GM21390 (cell line): ENCODE measurements at regions not wholly inside any gene's neighbourhood (a gene's known extent, or its start where the extent isn't known, plus 50 kb on each side); places are given as distances from the start of the nearest gene placed in this dataset.

ENCODE experiments used
- ATAC-seq: cut with Tn5 transposase; IDR thresholded peaks from one replicate; pipeline ENCODE4 v1.9.1; 2021; ENCODE audit not compliant: unreplicated experiment

DNA sequence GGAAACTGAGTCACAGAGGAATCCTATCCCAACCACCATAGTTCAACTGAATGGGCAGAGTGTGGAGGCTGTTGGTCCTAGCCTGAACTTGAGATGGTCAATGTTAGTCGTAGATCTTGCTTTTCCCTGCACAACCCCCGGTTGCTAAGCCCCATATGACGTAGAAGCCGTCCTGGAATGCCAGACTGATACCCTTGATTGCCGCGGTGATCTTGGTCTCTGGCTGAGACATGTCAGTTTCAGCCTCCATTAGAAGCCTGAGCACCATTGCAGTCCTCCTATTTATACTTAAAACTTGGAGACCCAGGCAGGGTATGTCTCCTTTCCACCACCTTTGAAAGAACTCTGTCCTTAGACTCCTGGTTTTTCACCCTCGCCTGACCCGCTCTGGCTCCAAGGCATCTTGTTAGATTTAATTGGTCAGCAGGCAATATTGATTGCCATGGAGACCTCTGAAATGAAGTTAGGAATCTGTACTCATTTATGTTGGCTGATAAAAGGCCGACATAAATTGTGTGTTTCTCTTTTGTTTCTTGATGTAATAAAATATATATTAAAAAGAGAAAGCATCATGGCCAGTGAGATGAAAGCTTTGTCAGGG is 53.4 kb downstream of the RPLP1 start:
- ATAC-seq = no peak

DNA sequence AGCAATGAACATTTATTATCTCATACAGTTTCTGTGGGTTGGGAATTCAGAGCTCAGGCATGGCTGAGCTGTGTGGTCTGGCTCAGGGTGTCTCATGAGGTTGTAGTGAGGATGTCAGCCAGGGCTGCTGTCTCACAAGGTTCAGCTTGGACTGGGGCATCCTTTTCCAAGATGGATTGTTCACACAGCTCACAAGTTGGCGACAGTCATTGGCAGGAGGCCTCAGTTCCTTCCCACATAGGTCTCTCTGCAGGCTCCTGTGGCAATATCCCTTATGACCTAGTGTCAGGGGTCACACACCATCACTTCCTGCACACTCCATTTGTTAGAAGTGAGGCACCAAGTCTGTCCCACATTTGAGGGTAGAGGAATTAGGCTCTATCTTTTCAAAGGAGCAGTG is 56.0 kb downstream of the RPLP1 start:
- ATAC-seq = no peak

DNA sequence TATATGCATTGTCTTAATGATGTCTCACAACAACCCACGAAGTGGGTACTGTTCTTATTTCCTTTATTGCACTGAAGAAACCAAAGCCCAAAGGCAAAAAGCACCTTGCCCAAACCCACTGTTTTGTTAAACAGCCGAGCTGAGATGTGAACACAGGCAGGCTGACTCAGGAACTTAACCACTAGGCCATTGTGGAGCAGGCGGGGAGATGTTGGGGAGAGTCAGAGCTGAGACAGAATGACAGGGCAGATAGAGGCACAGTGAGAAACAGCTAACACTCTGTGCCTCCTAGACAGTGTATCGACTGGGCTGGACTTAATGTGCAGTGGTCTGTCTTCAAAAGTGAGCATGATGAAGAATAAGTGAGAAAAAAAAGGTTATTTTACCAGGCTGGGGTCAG is 56.5 kb downstream of the RPLP1 start:
- no peak for ATAC-seq

DNA sequence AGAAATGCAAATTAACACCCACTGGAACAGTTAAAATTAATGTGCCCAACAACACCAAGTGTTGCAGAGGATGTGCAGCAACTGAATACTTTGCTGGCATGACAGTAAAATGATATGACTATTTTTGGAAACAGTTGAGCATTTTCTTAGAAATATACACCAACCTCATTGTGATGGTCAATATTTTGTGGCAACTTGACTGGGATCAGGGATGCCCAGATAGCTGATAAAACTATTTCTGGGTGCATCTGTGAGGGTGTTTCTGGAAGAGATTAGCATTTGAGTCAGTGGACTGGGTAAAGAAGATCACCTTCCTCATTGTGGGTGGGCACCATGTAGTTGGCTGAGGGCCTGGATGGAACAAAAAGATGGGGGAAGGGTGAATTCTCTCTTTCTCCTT is 57.9 kb downstream of the RPLP1 start:
- no peak for ATAC-seq

DNA sequence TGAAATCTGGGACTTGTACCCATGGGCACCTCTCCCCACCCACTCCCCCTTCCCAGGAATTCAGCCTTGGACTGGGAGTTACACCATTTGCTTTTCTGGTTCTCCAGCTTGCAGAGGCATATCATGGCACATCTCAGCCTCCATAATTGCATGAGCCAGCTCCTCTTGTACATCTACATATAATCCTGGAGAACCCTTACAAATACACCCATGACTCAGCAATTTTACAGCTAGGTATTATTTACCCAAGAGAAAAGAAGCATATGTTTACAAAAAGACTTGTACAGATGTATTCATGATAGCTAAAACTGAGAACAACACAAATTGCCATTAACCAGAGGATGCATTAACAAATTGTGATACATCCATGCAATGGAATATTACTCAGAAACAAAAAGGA is 58.4 kb downstream of the RPLP1 start:
- no peak for ATAC-seq

DNA sequence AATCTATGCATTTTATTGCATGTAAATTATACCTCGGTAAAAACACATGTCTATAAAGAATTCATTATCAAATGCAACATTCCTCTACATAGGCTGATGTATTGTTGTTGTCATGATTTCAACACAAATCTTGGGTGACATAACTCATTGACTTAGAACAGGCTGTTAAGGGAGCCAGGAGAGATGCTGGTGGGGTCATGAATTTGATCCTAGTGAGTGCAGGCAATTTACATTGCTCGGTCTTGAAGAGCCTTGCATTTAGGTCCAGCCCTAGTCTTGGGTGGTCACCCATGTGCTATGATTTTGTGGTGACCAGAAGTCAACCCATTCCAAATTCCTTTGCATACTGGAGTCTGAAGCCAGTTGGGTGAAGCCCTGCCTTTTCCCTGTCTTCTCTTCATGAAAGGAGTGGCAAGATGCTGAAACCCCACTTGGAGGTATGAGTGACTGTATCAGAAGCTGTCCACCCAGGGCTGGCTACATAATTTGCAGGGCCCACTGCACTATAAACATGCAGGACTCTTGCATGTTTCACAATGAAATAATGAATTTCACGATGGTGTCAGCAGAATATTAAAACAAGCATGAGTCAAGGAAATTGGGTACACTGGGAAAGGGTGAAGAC is 59.2 kb downstream of the RPLP1 start:
- ATAC-seq = no peak

DNA sequence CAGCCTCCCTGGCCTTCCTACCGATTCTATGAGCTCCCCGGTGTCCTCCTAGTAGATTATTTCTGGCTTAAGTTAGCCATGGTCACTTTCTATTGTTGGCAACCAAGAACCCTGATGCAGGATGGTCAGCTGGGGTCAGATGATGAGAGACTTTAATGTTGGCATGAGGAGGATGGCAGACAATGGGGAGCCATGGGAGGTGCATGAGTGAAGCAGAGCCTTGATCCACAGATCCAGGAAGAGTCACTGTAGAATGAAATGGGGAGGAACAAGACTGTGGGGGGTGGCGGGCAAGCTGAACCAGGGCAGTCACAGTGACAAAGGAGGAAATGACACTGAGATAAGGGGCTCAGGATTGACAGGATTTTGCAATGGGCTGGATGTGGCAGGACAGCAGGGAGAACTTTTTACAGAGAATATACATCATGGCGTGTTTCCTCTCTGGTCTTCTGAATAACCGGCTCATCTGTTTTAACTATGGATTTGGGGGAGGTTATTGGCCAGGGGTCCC is 60.9 kb downstream of the RPLP1 start:
- ATAC-seq = no peak

DNA sequence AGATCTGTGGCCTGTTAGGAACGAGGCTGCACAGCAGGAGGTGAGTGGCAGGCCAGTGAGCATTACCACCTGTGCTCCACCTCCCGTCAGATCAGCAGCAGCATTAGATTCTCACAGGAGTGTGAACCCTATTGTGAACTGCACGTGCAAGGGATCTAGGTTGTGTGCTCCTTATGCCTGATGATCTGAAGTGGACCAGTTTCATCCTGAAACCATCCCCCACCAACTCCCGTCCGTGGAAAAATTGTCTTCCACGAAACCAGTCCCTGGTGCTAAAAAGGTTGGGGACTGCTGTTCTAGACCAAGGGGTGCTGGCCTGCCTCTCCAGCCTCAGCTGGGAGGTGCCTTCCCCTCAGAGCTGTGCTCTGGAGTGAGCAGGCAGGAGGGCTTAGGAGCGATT is 61.4 kb downstream of the RPLP1 start:
- no peak for ATAC-seq

DNA sequence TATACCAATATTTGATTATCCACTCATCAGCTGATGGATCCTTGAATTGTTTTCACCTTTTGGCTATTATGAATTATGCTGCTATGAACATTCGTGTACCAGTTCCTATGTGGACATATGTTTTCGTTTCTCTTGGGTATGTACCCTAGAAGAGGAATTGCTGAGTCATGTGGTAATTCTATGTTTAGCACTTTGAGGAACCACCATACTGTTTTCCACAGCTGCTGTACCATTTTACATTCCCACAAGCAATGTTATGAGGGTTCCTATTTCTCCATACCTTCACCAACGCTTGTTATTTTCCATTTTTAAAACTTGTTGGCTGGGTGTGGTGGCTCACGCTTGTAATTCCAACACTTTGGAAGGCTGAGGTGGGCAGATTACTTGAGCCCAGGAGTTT is 62.9 kb downstream of the RPLP1 start:
- no peak for ATAC-seq

DNA sequence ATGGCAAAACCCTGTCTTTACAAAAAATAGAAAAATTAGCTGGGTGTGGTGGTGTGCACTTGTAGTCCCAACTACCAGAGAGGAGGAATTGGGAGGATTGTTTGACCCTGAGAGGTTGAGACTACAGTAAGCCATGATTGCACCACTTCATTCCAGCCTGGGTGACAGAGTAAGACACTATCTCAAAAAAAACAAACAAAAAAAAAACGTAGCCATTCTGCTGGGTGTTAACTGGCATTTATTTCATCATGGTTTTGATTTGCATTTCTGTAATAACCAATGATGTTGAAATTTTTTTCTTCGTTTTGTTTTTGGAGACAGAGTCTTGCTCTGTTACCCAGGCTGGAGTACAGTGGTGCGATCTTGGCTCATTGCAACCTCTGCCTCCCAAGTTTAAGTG is 63.3 kb downstream of the RPLP1 start:
- ATAC-seq = no peak

DNA sequence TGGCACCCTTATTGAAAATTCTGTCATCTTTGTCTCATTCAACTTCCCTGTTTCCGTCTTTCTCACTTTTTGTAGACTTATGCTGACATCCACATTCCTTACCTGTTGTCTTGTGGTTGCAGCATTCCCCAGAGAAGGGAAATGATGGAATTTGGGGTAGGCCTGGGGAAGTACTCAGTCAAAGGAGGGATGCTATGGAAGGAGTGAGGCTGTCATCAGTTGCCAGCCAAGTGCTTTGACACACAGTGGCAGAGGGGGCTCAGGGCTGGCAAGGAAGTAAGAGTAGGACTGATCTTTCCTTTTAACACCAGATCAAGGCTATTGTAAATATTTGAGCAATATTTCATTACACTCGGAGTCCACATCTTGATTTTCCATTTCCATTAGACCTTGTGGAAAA is 64.4 kb downstream of the RPLP1 start:
- ATAC-seq = no peak

DNA sequence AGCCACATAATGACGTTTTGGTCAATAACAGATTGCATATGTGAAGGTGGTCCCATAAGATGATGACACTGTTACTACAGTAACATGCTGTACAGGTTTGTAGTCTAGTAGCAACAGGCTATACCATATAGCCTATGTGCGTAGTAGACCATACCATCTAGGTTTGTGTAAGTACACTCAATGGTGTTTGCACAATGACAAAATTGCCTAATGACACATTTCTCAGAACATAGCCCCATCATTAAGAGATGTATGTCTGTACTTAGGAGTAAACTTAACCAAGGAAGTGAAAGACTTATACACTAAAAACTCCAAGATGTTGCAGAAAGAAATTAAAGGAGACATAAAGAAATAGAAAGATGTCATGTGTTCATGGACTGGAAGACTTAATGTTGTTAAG is 66.2 kb downstream of the RPLP1 start:
- no peak for ATAC-seq

DNA sequence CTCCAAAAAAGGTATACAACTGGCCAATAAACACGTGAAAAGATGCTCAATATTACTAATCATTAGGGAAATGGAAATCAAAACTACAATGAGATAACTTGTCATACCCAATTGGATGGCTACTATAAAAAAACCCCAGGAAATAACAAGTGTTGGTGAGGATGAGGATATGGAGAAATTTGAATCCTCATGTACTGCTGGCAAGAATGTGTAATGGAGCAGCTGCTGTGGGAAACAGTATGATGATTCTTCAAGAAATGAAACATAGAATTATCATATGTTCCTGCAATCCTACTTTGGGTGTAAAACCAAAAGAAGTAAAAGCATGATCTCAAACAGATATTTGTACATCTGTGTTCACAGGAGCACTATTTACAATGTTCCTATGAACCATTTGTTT is 67.4 kb downstream of the RPLP1 start:
- no peak for ATAC-seq

DNA sequence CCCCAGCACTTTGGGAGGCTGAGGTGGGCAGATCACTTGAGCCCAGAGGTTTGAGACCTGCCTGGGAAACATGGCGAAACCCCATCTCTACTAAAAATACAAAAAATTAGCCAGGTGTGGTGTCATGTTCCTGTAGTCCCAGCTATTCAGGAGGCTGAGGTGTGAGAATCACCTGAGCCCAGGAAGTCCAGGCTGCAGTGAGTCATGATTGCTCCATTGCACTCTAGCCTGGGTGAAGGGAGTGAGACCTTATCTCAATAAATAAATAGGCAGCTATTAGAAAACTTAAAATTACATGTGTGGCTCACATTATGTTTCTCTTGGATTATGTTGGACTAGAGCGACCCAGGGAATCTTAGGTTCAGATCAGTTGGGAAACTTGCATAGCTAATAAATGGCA is 69.7 kb downstream of the RPLP1 start:
- no peak for ATAC-seq

DNA sequence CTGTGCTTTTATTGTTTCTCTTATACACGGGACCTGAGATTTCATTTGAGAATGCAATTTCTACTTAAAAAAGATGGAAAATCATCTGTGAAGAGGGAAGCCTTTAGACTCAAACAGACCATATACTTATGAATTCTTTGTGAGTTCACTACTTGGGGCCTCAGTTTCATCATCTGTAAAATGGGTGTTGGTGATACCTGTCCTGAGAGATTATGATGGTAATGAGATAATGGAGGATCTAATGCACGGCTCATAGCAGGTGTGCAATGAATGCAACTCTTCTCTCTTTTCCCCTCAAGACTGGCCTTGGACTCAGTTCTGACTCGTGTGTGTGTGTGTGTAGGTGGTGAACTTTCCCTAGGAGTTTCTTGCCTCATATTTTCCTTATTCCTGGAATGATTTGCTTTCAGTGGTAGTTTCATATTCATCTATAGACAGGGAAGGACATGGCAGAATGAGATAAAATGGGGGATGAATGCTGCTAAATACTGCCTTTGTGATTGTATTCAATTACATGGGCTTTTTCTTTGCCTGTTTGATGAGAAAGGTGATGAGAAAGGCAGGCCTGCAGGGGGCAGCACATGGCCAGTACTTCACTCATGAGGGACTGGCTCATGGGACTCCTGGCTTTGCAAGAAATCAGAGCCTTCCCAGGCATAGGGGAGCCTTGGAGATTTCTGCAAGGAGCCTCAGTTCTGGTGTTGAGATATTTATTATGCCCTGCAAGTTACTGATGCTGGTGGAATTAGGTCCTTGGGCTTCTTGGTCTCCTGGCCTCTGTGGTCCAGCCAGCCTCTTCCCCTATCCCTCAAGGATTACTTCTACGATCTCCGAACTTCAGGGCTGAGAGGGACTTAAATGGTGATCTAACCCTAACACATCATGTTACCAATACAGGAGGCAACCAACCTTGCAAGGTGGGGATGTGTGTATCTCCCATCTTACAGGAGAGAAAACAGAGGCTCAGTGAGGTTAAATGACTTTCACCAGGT is 70.7 kb downstream of the RPLP1 start:
- ATAC-seq = no peak

DNA sequence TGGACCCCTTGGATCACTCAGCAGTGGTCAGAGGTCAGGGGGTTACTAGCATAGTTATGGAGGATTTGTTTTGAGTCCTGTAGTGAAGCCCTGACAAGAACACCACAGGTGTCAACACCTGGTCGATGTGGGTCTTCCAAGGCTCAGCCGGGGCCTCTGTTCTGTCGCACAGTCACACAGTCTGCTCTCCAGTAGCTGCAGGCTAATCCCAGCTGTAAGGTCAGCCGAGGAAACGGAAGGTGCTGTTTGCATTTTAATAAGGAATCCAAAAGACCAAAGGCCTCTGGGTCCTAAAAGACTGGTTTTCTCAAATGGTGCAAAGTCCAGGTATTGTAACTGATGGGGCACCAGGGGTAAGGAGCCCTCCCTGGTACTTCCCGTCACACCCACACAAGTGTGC is 71.7 kb downstream of the RPLP1 start:
- ATAC-seq = no peak

DNA sequence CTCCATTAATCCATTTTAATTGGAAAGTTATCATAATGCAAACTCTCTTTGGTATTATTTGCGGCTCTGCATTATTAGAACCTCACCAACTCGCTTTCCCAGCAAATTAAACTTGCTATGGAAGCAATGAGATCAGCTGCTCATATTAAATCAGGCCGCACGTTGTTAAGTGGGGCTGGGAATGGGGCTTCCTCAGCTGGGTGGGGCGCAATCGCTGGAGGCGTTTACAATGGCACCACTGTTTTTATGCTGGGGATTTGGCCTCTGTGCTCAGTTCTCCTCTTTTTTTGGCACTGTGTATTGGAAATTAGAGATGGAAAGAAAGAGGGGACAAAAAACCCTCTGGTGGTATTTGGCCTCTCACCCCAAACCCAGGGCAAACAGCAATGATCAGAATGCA is 72.2 kb downstream of the RPLP1 start:
- no peak for ATAC-seq

DNA sequence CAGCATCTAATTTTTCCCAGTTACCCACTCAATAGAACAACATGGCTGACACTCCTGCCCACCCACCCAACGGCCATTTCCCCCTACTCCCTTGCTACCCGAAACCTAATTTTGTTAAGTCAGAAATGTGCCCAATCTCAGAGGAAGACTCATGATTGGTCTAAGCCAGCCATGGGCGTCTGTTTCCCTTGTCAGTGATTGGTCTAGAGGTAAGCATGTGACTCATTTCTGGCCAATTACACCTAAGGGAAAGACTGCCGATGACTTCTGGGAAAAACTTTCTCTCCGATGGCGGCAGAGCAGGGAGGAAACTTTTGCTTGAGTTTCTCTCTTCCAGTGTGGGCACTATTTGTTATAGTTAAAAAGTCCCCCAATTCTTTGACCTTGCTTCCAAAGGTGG is 72.9 kb downstream of the RPLP1 start:
- no peak for ATAC-seq

DNA sequence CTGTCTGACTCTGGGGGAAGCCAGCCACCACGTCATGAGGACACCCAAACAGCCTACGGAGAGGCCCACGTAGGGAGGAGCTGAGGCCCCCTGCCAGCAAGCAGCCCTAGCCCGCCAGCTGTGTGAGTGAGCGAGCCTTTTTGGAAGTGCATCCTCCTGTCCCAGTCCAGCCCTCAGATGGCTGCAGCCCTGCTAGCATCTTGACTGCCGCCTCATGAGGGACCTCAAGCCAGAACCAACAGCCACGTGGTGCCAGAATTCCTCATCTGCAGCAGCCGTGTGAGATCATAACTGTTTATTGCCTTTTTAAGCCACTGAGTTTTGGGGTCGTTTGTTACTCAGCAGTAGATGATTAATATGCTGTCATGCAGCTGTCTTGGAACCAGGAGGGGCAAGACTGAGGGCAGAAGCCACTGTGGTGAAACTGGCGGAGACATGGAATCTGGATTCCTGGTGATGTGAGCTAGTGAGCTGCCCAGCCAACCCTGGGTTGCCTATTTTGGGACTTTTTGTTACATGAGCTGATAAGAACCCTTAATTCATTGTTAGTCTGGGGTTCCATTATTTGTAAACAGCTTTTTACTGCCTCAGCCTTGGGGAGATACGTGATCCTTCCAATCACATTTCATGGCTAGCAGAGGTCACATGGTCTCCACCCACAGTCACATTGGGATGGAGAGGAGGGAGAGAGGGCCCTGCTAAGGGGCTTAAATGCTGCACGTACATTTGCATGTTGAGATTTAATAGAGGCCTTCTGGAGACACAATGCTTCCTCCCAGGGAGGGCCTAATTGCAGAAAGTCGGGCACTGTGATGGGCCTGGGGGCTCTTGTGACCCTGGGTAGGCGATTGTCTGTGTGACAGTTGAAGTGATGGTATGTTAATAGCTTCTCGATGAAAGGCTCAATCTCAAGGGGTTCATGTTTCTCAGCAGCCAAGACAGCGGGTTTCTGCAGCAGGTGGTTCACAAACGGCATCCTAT is 73.8 kb downstream of the RPLP1 start:
- no peak for ATAC-seq

DNA sequence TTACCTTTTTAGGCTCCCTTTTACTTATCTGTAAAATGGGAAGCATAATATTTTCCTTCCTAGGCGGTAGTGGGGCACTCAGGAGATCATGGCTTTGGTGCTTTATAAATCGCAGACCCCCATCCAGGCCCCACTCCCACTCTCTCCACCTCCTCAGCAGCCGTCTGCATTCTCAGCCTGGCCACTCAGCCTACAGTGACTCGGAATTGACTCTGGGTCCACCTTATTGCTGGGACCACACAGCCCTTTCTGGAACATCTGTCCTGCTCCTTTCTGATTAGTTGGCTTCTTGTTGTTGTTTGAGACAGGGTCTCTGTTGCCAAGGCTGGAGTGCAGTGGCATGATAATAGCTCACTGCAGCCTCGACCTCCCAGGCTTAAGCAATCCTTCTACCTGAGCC is 76.5 kb downstream of the RPLP1 start:
- ATAC-seq = no peak
